ENCODE measurements at regions not wholly inside any gene's neighbourhood (a gene's known extent, or its start where the extent isn't known, plus 50 kb on each side); places are given as distances from the start of the nearest gene placed in this dataset.

DNA sequence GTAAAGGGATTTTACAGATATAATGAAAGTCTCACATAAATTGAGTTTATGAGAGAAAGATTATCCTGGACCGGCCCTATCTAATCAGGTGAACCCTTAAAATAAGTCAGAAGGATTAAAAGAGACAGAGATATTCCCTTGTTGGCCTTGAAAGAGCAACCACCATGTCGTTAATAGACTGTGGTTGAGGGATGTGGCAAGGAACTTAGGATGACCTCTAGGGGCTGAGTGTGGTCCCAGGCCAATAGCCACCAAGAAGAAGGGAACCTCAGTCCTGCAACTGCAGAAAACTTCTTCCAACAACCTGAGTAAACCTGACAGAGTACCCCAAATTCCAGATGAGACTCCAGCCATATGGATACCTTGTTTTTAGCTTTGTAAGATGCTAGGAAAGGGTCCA lies 121.5 kb downstream of the POLR1F start:
- TF ChIP-seq, protein P1, sequence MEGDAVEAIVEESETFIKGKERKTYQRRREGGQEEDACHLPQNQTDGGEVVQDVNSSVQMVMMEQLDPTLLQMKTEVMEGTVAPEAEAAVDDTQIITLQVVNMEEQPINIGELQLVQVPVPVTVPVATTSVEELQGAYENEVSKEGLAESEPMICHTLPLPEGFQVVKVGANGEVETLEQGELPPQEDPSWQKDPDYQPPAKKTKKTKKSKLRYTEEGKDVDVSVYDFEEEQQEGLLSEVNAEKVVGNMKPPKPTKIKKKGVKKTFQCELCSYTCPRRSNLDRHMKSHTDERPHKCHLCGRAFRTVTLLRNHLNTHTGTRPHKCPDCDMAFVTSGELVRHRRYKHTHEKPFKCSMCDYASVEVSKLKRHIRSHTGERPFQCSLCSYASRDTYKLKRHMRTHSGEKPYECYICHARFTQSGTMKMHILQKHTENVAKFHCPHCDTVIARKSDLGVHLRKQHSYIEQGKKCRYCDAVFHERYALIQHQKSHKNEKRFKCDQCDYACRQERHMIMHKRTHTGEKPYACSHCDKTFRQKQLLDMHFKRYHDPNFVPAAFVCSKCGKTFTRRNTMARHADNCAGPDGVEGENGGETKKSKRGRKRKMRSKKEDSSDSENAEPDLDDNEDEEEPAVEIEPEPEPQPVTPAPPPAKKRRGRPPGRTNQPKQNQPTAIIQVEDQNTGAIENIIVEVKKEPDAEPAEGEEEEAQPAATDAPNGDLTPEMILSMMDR (IDR thresholded peaks at IDR 0.05; ENCODE audit: low read depth, low read length, missing control alignments), result no peak
- no peak for DNase-seq (ENCODE audit: extremely low read depth, low read depth)
- H3K4me3 ChIP-seq (replicated peaks; ENCODE audit: low read depth, low read length), result no peak overlapping the region

DNA sequence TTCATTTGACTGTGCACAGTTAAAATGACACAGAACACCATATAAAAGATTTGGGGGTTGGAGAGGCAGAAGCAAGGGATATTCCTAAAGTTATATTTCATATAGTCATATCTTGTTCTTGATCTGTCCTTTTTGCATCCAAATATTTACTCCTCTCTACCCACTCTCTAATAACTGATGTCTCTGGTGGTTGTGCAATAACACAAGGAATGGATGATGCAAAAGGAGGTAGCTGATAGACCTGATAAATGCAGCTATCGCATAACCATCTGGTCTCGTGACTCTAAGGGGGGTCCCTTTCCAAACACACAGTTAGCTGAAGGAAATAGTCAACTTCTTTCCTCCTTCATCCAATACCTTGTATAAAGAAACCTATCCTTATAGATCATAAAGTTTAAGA lies 123.1 kb downstream of the POLR1F start:
- DNase-seq (ENCODE audit: extremely low read depth, low read depth), result no peak
- TF ChIP-seq, protein P1 (IDR thresholded peaks at IDR 0.05; ENCODE audit: low read depth, low read length, missing control alignments), result no peak

DNA sequence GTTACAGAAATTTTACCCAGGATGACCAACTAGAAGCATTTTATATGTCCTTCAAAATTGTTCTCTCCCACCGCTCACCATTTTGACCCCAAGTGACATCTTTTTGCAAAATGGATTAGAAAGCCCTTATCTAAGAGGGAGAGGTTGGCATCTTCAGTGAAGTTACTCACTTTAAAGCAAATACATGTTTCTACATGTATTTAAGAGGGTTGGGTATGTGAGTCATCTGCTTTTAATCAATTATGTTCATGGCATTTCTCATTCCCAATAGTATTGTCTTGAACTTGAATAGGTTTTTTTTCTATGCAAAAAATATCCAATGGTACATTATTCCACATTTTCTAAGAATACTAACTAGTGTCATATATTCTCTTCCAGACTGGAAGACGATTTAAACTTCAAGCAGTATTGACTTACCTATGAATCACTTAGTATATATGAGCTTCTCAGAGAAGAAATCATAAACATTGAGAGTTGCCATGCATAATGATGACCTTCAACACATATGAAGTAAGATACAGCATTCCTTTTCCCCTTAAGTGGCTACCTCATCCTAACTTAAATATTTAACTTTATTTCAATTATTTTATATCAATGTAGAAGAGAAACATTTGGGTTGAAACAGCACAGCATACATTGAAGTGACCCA lies 132.8 kb downstream of the POLR1F start:
- no peak for DNase-seq (ENCODE audit: extremely low read depth, low read depth)
- TF ChIP-seq, protein P1 (IDR thresholded peaks at IDR 0.05; ENCODE audit: low read depth, low read length, missing control alignments), result no peak
- no peak overlapping the region for H3K4me3 ChIP-seq (replicated peaks; ENCODE audit: low read depth, low read length)

More for the DNA sequence above, 123.1 kb downstream of the POLR1F start:
- no peak overlapping the region for H3K4me3 ChIP-seq (replicated peaks; ENCODE audit: low read depth, low read length)

DNA sequence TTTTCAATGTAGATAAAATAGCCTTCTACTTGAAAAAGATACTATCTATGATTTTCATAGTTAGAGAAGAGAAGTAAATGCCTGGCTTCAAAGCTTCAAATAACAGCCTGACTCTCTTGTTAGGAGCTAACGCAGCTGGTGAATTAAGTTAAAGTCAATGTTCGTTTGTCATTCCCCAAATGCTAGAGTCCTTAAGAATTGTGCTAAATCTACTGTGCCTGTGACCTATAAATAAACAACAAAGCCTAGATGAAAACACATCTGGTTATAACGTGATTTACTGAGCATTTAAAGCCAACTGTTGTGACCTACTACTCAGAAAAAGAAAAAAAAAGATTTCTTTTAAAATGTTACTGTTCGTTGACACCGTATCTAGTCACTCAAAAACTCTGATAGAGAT lies 134.7 kb downstream of the POLR1F start:
- no peak overlapping the region for H3K4me3 ChIP-seq (replicated peaks; ENCODE audit: low read depth, low read length)
- no peak for DNase-seq (ENCODE audit: extremely low read depth, low read depth)
- TF ChIP-seq, protein P1 (IDR thresholded peaks at IDR 0.05; ENCODE audit: low read depth, low read length, missing control alignments), result no peak

DNA sequence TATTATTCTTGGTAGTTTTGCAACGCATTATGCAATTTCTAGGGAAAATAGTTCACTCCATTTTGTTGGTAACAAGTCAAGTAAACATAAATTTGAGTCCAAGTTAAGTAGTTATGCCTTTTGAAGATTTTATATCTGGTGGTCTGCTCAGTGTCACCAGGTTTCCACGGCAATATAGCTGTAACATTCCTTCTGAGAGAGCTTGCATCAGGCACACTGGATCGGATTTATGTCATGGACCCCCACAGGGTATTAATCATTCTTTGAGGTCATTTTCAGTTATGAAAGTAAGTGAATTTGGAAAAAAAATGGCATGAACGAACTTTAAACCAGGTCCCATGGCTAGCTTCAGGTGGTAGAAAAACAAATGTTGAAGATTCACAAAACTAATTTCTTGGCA lies 136.3 kb downstream of the POLR1F start:
- no peak for DNase-seq (ENCODE audit: extremely low read depth, low read depth)

DNA sequence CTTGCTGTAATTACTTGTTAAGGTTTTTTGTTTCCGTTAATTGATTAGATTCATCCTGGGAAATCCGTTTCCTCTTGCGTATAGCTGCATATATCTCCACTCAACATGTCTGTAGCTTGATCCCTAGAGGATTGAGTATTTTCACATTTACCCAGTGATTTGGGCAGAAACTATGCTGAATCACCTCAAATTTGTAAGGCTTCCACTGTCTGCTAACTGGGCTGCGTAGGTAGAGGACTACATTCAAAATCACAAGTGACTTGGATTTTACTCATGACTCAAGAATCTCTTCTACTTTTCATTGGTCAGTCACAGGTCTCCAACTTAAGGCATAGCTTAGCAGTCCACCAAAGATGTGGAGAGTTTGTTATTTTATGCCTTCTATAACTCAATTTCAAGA lies 141.8 kb downstream of the POLR1F start:
- DNase-seq (ENCODE audit: extremely low read depth, low read depth), result no peak

More for the DNA sequence above, 136.3 kb downstream of the POLR1F start:
- no peak overlapping the region for H3K4me3 ChIP-seq (replicated peaks; ENCODE audit: low read depth, low read length)
- TF ChIP-seq, protein P1 (IDR thresholded peaks at IDR 0.05; ENCODE audit: low read depth, low read length, missing control alignments), result no peak

More for the DNA sequence above, 141.8 kb downstream of the POLR1F start:
- TF ChIP-seq, protein P1 (IDR thresholded peaks at IDR 0.05; ENCODE audit: low read depth, low read length, missing control alignments), result no peak
- H3K4me3 ChIP-seq (replicated peaks; ENCODE audit: low read depth, low read length), result no peak overlapping the region

Measured in HFF-Myc (cell line).